ENCODE measurements at regions not wholly inside any gene's neighbourhood (a gene's known extent, or its start where the extent isn't known, plus 50 kb on each side); places are given as distances from the start of the nearest gene placed in this dataset.

GRCh38 chr2:123528996-123529707 is 495.9 kb upstream of the CNTNAP5 start:
- Histone ChIP-seq H3K9me3 (ENCODE audit: insufficient read depth, low read depth, low read length) (no peaks in the 10 kb centered on the region), H3K27me3 (ENCODE audit: insufficient read depth, low read length) (no peaks in the 10 kb centered on the region), H4K20me1 (ENCODE audit: insufficient read depth, low read length) (no peaks in the 10 kb centered on the region), H3K4me3 (ENCODE audit: insufficient read depth, low read depth, low read length) (no peak overlapping the region), H3K4me1 (ENCODE audit: insufficient read depth, low read length) (no peaks in the 10 kb centered on the region), H3K27ac (ENCODE audit: low read depth, low read length) (no peak overlapping the region), H3K79me2 (ENCODE audit: insufficient read depth, low read length) (no peaks in the 10 kb centered on the region), H2AFZ (ENCODE audit: low read depth, low read length) (no peak overlapping the region), H3K9ac (ENCODE audit: low read length) (no peak overlapping the region), H3K36me3 (ENCODE audit: insufficient read depth, low read length) (no peaks in the 10 kb centered on the region), H3K4me2 (ENCODE audit: low read length) (no peak overlapping the region)
- no peak overlapping the region for H3K4me3 Mint-ChIP-seq (ENCODE audit: unreplicated experiment)
- FAIRE-seq = no peak
- H3K9me3 Mint-ChIP-seq (ENCODE audit: unreplicated experiment) = peaks cover 10% of the 10 kb centered on the region
- no peaks in the 10 kb centered on the region for H3K4me1 Mint-ChIP-seq (ENCODE audit: low read depth, unreplicated experiment)
- no peak overlapping the region for H3K27ac Mint-ChIP-seq (ENCODE audit: unreplicated experiment)
- TF ChIP-seq CTCF (IDR thresholded peaks at IDR 0.05; ENCODE audit: insufficient read depth, low read depth, low read length) (no peak), EZH2 (IDR thresholded peaks at IDR 0.05; ENCODE audit: insufficient read depth, low read length) (no peak)
- no peaks in the 10 kb centered on the region for H3K27me3 Mint-ChIP-seq (ENCODE audit: low read depth, unreplicated experiment)
- H3K36me3 Mint-ChIP-seq (ENCODE audit: low read depth, unreplicated experiment) = no peaks in the 10 kb centered on the region
- DNase-seq (ENCODE audit: low read depth) = no peak

- Histone ChIP-seq H3K4me1 (ENCODE audit: insufficient read depth, low read length) (no peaks in the 10 kb centered on the region), H3K4me3 (ENCODE audit: insufficient read depth, low read depth, low read length) (no peak overlapping the region), H3K27me3 (ENCODE audit: insufficient read depth, low read length) (no peaks in the 10 kb centered on the region), H3K79me2 (ENCODE audit: insufficient read depth, low read length) (no peaks in the 10 kb centered on the region), H3K4me2 (ENCODE audit: low read length) (no peak overlapping the region), H4K20me1 (ENCODE audit: insufficient read depth, low read length) (no peaks in the 10 kb centered on the region), H3K27ac (ENCODE audit: low read depth, low read length) (no peak overlapping the region), H3K9me3 (ENCODE audit: insufficient read depth, low read depth, low read length) (no peaks in the 10 kb centered on the region), H3K9ac (ENCODE audit: low read length) (no peak overlapping the region), H3K36me3 (ENCODE audit: insufficient read depth, low read length) (no peaks in the 10 kb centered on the region), H2AFZ (ENCODE audit: low read depth, low read length) (no peak overlapping the region)
- Mint-ChIP-seq H3K4me1 (ENCODE audit: low read depth, unreplicated experiment) (no peaks in the 10 kb centered on the region), H3K4me3 (ENCODE audit: unreplicated experiment) (no peak overlapping the region), H3K27me3 (ENCODE audit: low read depth, unreplicated experiment) (no peaks in the 10 kb centered on the region), H3K9me3 (ENCODE audit: unreplicated experiment) (peaks cover 8% of the 10 kb centered on the region), H3K27ac (ENCODE audit: unreplicated experiment) (no peak overlapping the region), H3K36me3 (ENCODE audit: low read depth, unreplicated experiment) (no peaks in the 10 kb centered on the region)
- DNase-seq (ENCODE audit: low read depth) (no peak), FAIRE-seq (no peak)
- TF ChIP-seq EZH2 (IDR thresholded peaks at IDR 0.05; ENCODE audit: insufficient read depth, low read length) = no peak
- TF ChIP-seq CTCF (IDR thresholded peaks at IDR 0.05; ENCODE audit: insufficient read depth, low read depth, low read length) = no peak
Observed at GRCh38 chr2:123530004-123530403, 495.1 kb upstream of the CNTNAP5 start.

- Mint-ChIP-seq H3K4me3 (ENCODE audit: unreplicated experiment) (no peak overlapping the region), H3K4me1 (ENCODE audit: low read depth, unreplicated experiment) (no peaks in the 10 kb centered on the region), H3K9me3 (ENCODE audit: unreplicated experiment) (peaks cover 2% of the 10 kb centered on the region), H3K27ac (ENCODE audit: unreplicated experiment) (no peak overlapping the region), H3K36me3 (ENCODE audit: low read depth, unreplicated experiment) (no peaks in the 10 kb centered on the region), H3K27me3 (ENCODE audit: low read depth, unreplicated experiment) (no peaks in the 10 kb centered on the region)
- no peak for DNase-seq (ENCODE audit: low read depth)
- no peak for TF ChIP-seq CTCF (IDR thresholded peaks at IDR 0.05; ENCODE audit: insufficient read depth, low read depth, low read length)
- no peak for TF ChIP-seq EZH2 (IDR thresholded peaks at IDR 0.05; ENCODE audit: insufficient read depth, low read length)
- H3K79me2 ChIP-seq (ENCODE audit: insufficient read depth, low read length) = no peaks in the 10 kb centered on the region
- H4K20me1 ChIP-seq (ENCODE audit: insufficient read depth, low read length) = no peaks in the 10 kb centered on the region
- H3K4me1 ChIP-seq (ENCODE audit: insufficient read depth, low read length) = no peaks in the 10 kb centered on the region
- H2AFZ ChIP-seq (ENCODE audit: low read depth, low read length) = no peak overlapping the region
- H3K36me3 ChIP-seq (ENCODE audit: insufficient read depth, low read length) = no peaks in the 10 kb centered on the region
- H3K27me3 ChIP-seq (ENCODE audit: insufficient read depth, low read length) = no peaks in the 10 kb centered on the region
- no peak for FAIRE-seq
- no peak overlapping the region for H3K4me2 ChIP-seq (ENCODE audit: low read length)
- no peak overlapping the region for H3K9ac ChIP-seq (ENCODE audit: low read length)
- no peak overlapping the region for H3K27ac ChIP-seq (ENCODE audit: low read depth, low read length)
- H3K9me3 ChIP-seq (ENCODE audit: insufficient read depth, low read depth, low read length) = no peaks in the 10 kb centered on the region
- H3K4me3 ChIP-seq (ENCODE audit: insufficient read depth, low read depth, low read length) = no peak overlapping the region
Observed at GRCh38 chr2:123532126-123532525, 493.0 kb upstream of the CNTNAP5 start.
